ENCODE measurements at regions not wholly inside any gene's neighbourhood (a gene's known extent, or its start where the extent isn't known, plus 50 kb on each side); places are given as distances from the start of the nearest gene placed in this dataset.

DNA sequence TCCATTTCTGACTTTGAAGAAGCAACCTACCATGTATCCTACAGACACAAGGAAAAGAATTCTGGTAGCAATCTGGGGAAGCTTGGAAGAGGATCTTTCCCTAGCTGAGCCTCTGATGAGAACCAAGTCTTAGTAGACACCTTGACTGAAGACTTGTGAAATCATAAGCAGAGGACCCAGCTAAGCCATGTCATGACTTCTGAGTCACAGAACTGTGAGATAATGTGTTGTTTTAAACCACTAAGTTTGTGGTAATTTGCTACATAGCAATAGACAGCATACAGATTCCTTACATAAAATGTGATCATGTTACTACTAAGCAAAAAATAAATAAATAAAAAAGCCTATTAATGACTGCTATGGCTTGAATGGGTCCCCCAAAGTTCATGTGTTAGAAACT is 71.3 kb upstream of the ANKRD50 start:
- no peak for TF ChIP-seq ZNF274 (IDR thresholded peaks at IDR 0.05; ENCODE audit: low read depth, low read length)
- no peak for TF ChIP-seq YY1 (IDR thresholded peaks at IDR 0.05; ENCODE audit: insufficient read depth, insufficient read length)
- TF ChIP-seq SUZ12 (IDR thresholded peaks at IDR 0.05; ENCODE audit: extremely low read depth, insufficient read depth, insufficient read length), result no peak

Measured in NT2/D1 (cell line).